ENCODE measurements at regions not wholly inside any gene's neighbourhood (a gene's known extent, or its start where the extent isn't known, plus 50 kb on each side); places are given as distances from the start of the nearest gene placed in this dataset.

DNA sequence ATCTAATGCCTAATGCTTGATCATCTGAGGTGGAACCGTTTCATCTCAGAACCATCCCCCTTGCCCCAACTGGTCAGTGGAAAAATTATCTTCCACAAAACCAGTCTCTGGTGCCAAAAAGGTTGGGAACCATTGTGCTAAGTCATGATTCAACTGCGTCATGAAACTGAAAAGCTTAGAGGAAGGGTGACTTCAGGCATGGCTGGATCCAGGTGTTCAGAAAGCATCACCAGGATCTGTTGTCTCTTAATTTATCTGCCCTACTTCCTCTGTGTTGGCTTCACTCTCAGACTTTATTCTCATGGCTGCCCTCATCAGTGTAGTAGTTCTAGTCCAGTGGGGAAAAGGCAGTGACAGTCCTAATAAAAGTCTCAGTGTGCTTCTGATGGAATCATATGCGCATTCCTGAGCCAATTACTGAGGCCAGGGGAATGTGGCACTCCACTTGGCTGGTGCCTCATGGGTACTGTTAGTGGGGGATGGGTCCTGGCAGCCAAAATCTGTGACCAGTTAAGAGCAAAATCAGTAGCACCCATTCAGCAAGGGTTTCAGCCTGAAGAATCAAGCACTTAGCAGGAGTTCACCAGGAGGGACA lies 110.3 kb downstream of the WNT5A start:
- TF ChIP-seq, protein P1, sequence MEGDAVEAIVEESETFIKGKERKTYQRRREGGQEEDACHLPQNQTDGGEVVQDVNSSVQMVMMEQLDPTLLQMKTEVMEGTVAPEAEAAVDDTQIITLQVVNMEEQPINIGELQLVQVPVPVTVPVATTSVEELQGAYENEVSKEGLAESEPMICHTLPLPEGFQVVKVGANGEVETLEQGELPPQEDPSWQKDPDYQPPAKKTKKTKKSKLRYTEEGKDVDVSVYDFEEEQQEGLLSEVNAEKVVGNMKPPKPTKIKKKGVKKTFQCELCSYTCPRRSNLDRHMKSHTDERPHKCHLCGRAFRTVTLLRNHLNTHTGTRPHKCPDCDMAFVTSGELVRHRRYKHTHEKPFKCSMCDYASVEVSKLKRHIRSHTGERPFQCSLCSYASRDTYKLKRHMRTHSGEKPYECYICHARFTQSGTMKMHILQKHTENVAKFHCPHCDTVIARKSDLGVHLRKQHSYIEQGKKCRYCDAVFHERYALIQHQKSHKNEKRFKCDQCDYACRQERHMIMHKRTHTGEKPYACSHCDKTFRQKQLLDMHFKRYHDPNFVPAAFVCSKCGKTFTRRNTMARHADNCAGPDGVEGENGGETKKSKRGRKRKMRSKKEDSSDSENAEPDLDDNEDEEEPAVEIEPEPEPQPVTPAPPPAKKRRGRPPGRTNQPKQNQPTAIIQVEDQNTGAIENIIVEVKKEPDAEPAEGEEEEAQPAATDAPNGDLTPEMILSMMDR (IDR thresholded peaks at IDR 0.05; ENCODE audit: low read depth, low read length, poor library complexity, severe bottlenecking) = no peak
- no peak for TF ChIP-seq EZH2phosphoT487 (IDR thresholded peaks at IDR 0.05; ENCODE audit: borderline replicate concordance, low read length)

Data from DOHH2 (cell line).